ENCODE measurements at regions not wholly inside any gene's neighbourhood (a gene's known extent, or its start where the extent isn't known, plus 50 kb on each side); places are given as distances from the start of the nearest gene placed in this dataset.

DNA sequence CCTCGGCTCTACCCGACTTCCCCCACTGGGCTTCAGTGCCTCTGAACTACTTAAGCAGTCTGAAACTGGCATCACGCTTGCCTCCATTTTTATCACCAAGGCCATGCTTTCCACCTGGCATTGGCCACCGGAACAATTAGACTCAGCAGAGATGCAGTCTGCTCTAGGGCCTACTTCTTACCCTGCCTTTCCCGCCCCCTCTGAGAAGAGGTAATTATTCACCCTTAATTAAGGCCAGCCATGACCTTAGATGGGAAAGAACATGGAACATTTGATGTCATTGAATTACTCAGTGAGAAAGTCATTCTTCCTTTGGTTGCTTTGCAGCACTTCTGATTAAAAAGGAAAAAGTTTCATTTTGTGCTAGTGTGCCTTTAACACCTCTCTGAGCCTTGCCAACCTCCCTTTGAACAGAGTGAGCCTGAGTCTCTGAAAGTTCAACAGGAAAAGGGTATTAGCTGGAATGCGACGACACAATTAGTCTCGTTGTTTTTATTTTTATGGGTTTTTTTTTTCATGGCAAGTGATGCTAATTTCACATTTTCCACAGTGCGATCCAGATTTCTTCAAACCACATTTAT, 60.9 kb upstream of the TNRC6A start:
- no peak for DNase-seq (ENCODE audit: low read depth in 1 of 2, low spot score in 1 of 2)
- in situ Hi-C loops (cut with HindIII; ENCODE audit: low pct_unique_long_range_greater_than_20kb, low sequenced_read_pairs), result no loop called here
- TF ChIP-seq JUND (IDR thresholded peaks at IDR 0.05; ENCODE audit: low read depth), result no peak

DNA sequence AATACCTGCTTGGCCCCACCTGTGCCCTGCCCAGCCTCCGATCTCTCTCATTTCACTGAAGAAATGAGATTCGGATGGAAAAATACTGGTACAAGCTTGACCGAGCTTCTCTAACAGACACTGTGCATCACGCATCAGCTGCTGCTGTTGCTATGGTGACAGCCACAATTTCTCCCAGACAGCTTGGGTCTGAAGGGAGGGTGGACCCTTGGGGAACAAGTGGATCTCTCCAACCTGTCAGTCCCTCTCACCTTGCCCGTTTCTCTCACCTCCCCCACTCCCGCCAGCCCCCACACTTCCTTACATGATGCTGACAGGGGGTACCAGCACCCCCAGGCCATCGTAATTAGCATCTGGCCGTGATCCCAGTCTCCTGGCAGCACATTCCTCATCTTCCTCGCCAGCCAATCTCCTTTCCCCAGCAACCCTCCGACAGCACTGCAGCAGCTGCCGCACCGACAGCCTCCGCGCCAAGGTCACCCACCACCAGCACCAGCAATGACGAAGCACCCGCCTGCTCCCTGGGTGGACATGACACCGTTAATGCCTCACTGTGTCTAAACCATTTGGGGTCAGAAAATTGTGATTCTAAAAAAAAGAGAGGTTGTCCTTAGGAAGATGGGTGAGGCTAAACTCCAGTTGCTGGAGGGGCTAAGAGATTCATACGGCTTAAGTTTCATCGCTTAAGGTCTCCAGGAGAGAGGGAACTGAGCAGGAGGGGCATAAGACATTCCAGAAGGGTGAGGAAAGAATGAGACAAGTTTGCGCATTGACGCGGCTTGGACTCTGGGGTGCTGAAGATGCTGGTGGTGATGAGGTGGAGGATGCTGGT, 58.6 kb upstream of the TNRC6A start:
- in situ Hi-C loops (cut with HindIII; ENCODE audit: low pct_unique_long_range_greater_than_20kb, low sequenced_read_pairs), result no loop called here
- no peak for TF ChIP-seq JUND (IDR thresholded peaks at IDR 0.05; ENCODE audit: low read depth)
- no peak for DNase-seq (ENCODE audit: low read depth in 1 of 2, low spot score in 1 of 2)

DNA sequence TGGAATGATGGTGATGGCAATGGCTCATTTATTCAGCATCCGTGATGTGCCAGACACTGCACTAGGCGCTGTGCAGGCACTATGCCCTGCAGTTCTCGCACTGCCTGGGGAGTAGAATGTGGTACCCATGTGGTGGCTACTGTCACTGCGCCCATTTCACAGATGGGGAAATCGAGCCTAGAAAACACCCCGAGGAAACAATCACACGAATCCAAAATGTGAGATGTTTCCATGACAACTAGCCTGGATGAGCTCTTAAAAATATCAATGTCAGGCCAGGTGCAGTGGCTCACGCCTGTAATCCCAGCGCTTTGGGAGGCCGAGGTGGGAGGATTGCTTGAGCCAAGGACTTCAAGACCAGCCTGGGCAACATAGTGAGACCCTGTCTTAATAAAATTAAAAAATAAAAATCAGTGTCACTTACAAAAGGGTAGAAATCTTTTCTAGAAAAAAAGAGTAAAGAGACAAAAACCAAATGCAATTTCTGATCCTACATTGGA, 57.9 kb upstream of the TNRC6A start:
- no peak for TF ChIP-seq JUND (IDR thresholded peaks at IDR 0.05; ENCODE audit: low read depth)
- in situ Hi-C loops (cut with HindIII; ENCODE audit: low pct_unique_long_range_greater_than_20kb, low sequenced_read_pairs), result no loop called here
- no peak for DNase-seq (ENCODE audit: low read depth in 1 of 2, low spot score in 1 of 2)

DNA sequence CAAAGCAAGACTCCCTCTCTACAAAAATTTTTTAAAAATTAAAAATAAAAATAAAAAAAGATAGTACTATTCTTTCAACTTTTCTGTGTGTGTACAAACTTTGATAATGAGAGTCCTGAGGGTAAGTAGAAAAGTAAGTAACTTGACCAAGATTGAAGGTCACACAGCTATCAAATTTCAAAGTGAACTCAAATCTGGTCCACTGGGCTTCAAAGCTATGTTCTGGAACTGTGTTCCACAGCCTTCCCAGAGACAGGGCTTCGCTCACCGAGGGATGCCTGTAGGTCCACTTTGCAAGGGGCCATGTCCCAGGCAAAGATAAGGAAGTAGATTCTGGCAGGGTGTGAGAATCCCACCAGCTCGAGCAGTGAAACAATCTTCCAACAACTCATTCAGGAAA, 56.3 kb upstream of the TNRC6A start:
- no peak for DNase-seq (ENCODE audit: low read depth in 1 of 2, low spot score in 1 of 2)
- no peak for TF ChIP-seq JUND (IDR thresholded peaks at IDR 0.05; ENCODE audit: low read depth)
- in situ Hi-C loops (cut with HindIII; ENCODE audit: low pct_unique_long_range_greater_than_20kb, low sequenced_read_pairs), result no loop called here

DNA sequence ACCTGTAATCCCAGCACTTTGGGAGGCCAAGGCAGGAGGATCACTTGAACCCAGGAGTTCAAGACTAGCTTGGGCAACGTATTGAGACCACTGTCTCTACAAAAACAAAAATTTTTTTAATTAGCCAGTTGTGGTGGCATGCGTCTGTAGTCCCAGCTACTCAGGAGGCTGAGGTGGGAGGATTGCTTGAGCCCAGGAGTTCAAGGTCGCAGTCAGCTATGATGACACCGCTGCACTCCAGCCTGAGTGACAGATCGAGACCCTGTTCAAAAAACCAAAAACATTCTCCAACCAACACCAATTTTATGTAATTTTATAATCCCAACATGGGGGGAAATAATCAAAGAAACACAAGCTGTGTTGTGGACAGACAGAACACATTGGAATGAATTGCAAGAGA, 54.6 kb upstream of the TNRC6A start:
- in situ Hi-C loops (cut with HindIII; ENCODE audit: low pct_unique_long_range_greater_than_20kb, low sequenced_read_pairs), result no loop called here

DNA sequence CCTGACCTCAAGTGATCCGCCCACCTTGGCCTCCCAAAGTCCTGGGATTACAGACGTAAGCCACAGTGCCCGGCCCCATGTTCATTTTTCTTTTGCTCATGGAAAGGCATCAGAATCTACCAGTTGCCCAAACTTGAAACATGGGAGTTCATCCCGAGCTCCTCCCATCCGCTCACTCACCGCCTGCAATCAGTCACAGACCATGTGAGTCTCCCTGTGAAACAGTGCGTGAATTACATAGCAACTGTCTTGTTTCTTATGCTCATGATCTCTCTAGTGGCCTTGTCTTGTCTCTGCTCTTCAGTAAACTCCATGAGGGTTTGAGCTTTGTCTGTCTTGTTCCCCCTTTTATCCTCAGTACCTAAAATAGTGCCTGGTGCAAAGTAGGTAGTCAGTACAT, 52.1 kb upstream of the TNRC6A start:
- in situ Hi-C loops (cut with HindIII; ENCODE audit: low pct_unique_long_range_greater_than_20kb, low sequenced_read_pairs), result no loop called here
- no peak for TF ChIP-seq JUND (IDR thresholded peaks at IDR 0.05; ENCODE audit: low read depth)
- no peak for DNase-seq (ENCODE audit: low read depth in 1 of 2, low spot score in 1 of 2)

More for the DNA sequence above, 54.6 kb upstream of the TNRC6A start:
- TF ChIP-seq JUND (IDR thresholded peaks at IDR 0.05; ENCODE audit: low read depth), result no peak
- no peak for DNase-seq (ENCODE audit: low read depth in 1 of 2, low spot score in 1 of 2)

Data from T47D (cell line).